SKM-1 (cell line): ENCODE measurements at regions not wholly inside any gene's neighbourhood (a gene's known extent, or its start where the extent isn't known, plus 50 kb on each side); places are given as distances from the start of the nearest gene placed in this dataset.
"Not testable (repeated sequence)": the region's sequence is repeated elsewhere in the genome, so short reads cannot be mapped to it uniquely, and the experiment has no call there.

Experiments used
- DNase-seq: peaks from one replicate; lab custom pipeline; 2025; ENCODE audit not compliant: unreplicated experiment; lab: John Stamatoyannopoulos, UW

- no peak for DNase-seq
These were observed 451.2 kb downstream of the PCDH7 start for GRCh38 chr4:31171362-31171761.

GRCh38 chr4:31175242-31175910 is 455.2 kb downstream of the PCDH7 start:
- DNase-seq, result no peak

- no peak for DNase-seq
These were observed 463.1 kb downstream of the PCDH7 start for GRCh38 chr4:31183256-31183655.

GRCh38 chr4:31185014-31185585 is 464.9 kb downstream of the PCDH7 start:
- no peak for DNase-seq

- no peak for DNase-seq
These were observed 467.8 kb downstream of the PCDH7 start for GRCh38 chr4:31187979-31188378.

GRCh38 chr4:31189938-31190337 is 469.8 kb downstream of the PCDH7 start:
- DNase-seq, result no peak

- DNase-seq, result no peak
These were observed 470.5 kb downstream of the PCDH7 start for GRCh38 chr4:31190671-31191070.

GRCh38 chr4:31192341-31192740 is 472.2 kb downstream of the PCDH7 start:
- DNase-seq, result no peak

GRCh38 chr4:31193521-31193920 is 473.4 kb downstream of the PCDH7 start:
- no peak for DNase-seq

GRCh38 chr4:31194823-31195222 is 474.7 kb downstream of the PCDH7 start:
- DNase-seq, result no peak

GRCh38 chr4:31199644-31200043 is 479.5 kb downstream of the PCDH7 start:
- no peak for DNase-seq

GRCh38 chr4:31202054-31202453 is 481.9 kb downstream of the PCDH7 start:
- not testable (repeated sequence) for DNase-seq

GRCh38 chr4:31204874-31205273 is 484.7 kb downstream of the PCDH7 start:
- no peak for DNase-seq

- no peak for DNase-seq
These were observed 500.8 kb downstream of the PCDH7 start for GRCh38 chr4:31220921-31221320.

GRCh38 chr4:31228068-31228467 is 507.9 kb downstream of the PCDH7 start:
- DNase-seq, result no peak

- DNase-seq, result no peak
These were observed 510.4 kb downstream of the PCDH7 start for GRCh38 chr4:31230594-31230993.

- DNase-seq, result no peak
These were observed 514.3 kb downstream of the PCDH7 start for GRCh38 chr4:31234494-31234893.

GRCh38 chr4:31234901-31235300 is 514.7 kb downstream of the PCDH7 start:
- no peak for DNase-seq

- DNase-seq, result no peak
These were observed 516.0 kb downstream of the PCDH7 start for GRCh38 chr4:31236020-31236638.

GRCh38 chr4:31236639-31237173 is 516.5 kb downstream of the PCDH7 start:
- DNase-seq, result no peak

- no peak for DNase-seq
These were observed 517.1 kb downstream of the PCDH7 start for GRCh38 chr4:31237233-31237632.

- no peak for DNase-seq
These were observed 519.7 kb downstream of the PCDH7 start for GRCh38 chr4:31239886-31240285.
